ENCODE measurements at regions not wholly inside any gene's neighbourhood (a gene's known extent, or its start where the extent isn't known, plus 50 kb on each side); places are given as distances from the start of the nearest gene placed in this dataset.

DNA sequence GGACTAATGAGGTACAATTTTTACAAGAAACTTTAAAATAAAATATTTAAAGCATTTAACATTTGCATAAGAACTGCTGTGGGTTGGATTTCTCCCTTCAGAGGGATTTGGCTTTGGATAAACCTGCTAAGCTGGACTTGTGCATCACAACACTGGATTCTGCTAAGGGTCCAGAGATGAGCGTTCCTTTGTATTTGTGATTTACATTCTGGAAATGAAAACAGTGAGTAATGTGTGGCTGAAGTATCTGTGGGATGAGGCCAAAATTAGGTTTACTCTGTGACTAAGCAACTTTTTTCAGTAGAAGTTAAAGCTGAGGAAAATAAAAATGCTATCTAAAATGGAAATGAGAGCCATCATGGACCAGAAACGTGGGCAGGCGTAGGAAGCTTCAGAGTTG lies 494.3 kb downstream of the EPM2A start:
- no peak overlapping the region for H3K4me3 ChIP-seq (ENCODE audit: low read length)
- no peaks in the 10 kb centered on the region for H3K36me3 ChIP-seq (ENCODE audit: control insufficient read depth, low read length)
- no peaks in the 10 kb centered on the region for H3K27me3 ChIP-seq (ENCODE audit: control insufficient read depth, low read length)
- no peak overlapping the region for H3K4me2 ChIP-seq (ENCODE audit: low read length)
- TF ChIP-seq, protein P1, sequence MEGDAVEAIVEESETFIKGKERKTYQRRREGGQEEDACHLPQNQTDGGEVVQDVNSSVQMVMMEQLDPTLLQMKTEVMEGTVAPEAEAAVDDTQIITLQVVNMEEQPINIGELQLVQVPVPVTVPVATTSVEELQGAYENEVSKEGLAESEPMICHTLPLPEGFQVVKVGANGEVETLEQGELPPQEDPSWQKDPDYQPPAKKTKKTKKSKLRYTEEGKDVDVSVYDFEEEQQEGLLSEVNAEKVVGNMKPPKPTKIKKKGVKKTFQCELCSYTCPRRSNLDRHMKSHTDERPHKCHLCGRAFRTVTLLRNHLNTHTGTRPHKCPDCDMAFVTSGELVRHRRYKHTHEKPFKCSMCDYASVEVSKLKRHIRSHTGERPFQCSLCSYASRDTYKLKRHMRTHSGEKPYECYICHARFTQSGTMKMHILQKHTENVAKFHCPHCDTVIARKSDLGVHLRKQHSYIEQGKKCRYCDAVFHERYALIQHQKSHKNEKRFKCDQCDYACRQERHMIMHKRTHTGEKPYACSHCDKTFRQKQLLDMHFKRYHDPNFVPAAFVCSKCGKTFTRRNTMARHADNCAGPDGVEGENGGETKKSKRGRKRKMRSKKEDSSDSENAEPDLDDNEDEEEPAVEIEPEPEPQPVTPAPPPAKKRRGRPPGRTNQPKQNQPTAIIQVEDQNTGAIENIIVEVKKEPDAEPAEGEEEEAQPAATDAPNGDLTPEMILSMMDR (IDR thresholded peaks at IDR 0.05; ENCODE audit: low read depth, low read length, poor library complexity, severe bottlenecking) = no peak
- no peak for TF ChIP-seq EZH2phosphoT487 (IDR thresholded peaks at IDR 0.05; ENCODE audit: borderline replicate concordance, low read length)
- H3K4me1 ChIP-seq (ENCODE audit: control insufficient read depth, low read length) = no peaks in the 10 kb centered on the region
- no peak overlapping the region for H3K27ac ChIP-seq (ENCODE audit: low read depth, low read length)
- no peaks in the 10 kb centered on the region for H3F3A ChIP-seq (ENCODE audit: control insufficient read depth, insufficient read depth)
- H3K9me2 ChIP-seq (replicated peaks; ENCODE audit: control insufficient read depth, low read length) = no peaks in the 10 kb centered on the region
- H3K79me2 ChIP-seq (ENCODE audit: control insufficient read depth, low read length) = no peaks in the 10 kb centered on the region
- H4K20me1 ChIP-seq (ENCODE audit: control insufficient read depth, insufficient read depth, low read depth, low read length) = no peaks in the 10 kb centered on the region
- H3K9me3 ChIP-seq (ENCODE audit: control insufficient read depth, insufficient read depth, low read length) = no peaks in the 10 kb centered on the region

DNA sequence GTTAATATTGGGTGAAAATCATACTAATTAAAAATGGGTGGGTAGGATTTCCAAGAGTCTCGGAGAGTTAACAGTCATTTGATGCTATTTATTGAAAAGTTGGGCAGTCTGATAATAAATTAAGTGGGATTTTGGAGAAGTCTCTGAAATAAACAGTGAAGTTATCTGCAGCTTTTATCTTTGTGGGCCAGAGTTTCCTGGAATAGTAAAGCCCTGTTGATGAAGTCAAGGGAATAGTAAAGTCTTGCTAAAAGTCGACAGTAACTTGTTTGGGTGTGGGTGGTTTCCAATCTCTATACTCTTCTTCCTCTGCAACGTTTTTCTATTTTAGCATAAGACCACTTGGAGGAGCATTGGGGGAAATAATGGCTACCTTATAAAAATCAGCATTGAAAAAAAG lies 493.6 kb downstream of the EPM2A start:
- H3K4me1 ChIP-seq (ENCODE audit: control insufficient read depth, low read length) = no peaks in the 10 kb centered on the region
- no peaks in the 10 kb centered on the region for H3K36me3 ChIP-seq (ENCODE audit: control insufficient read depth, low read length)
- H3K9me2 ChIP-seq (replicated peaks; ENCODE audit: control insufficient read depth, low read length) = no peaks in the 10 kb centered on the region
- H3K4me3 ChIP-seq (ENCODE audit: low read length) = no peak overlapping the region
- no peak overlapping the region for H3K27ac ChIP-seq (ENCODE audit: low read depth, low read length)
- no peaks in the 10 kb centered on the region for H3K27me3 ChIP-seq (ENCODE audit: control insufficient read depth, low read length)
- H3K9me3 ChIP-seq (ENCODE audit: control insufficient read depth, insufficient read depth, low read length) = no peaks in the 10 kb centered on the region
- TF ChIP-seq, protein P1 (IDR thresholded peaks at IDR 0.05; ENCODE audit: low read depth, low read length, poor library complexity, severe bottlenecking) = no peak
- TF ChIP-seq EZH2phosphoT487 (IDR thresholded peaks at IDR 0.05; ENCODE audit: borderline replicate concordance, low read length) = no peak
- no peaks in the 10 kb centered on the region for H3F3A ChIP-seq (ENCODE audit: control insufficient read depth, insufficient read depth)
- no peaks in the 10 kb centered on the region for H3K79me2 ChIP-seq (ENCODE audit: control insufficient read depth, low read length)
- no peaks in the 10 kb centered on the region for H4K20me1 ChIP-seq (ENCODE audit: control insufficient read depth, insufficient read depth, low read depth, low read length)
- H3K4me2 ChIP-seq (ENCODE audit: low read length) = no peak overlapping the region

DNA sequence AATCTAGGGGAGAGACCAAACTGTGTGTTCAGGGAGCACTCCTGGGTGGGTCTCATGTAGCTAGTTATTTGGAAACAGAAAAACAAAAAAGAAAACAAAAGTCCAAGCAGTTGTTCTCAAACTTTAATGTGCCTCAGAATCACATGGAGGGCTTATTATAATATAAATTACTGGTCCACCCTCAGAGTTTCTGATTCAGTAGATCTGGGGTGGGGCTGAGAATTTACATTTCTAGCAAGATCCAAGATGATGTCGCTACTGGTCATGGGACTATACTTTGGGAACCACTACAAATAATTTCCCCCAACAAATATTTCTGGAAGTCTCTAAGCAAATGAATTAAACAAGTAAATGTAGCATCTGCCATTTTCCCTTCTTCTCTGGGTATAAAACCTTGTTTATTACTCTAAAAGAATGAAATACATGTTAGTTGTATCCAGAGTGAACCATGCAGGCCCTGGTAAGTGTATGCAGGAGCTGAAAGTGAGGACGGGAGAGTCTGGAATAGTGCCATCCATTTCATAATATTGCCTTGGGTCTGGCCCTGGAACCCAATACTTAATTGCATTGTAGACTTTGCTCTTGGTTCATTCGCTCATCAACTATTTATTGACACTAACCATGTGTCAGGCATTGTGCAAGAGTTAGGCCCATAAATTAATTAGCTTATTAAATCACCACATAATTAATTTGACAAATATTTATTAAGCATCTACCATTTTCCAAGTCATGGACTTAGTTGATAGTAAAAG lies 490.8 kb downstream of the EPM2A start:
- H3K9me2 ChIP-seq (replicated peaks; ENCODE audit: control insufficient read depth, low read length) = no peaks in the 10 kb centered on the region
- no peak overlapping the region for H3K27ac ChIP-seq (ENCODE audit: low read depth, low read length)
- H3K9me3 ChIP-seq (ENCODE audit: control insufficient read depth, insufficient read depth, low read length) = no peaks in the 10 kb centered on the region
- H3K4me3 ChIP-seq (ENCODE audit: low read length) = no peak overlapping the region
- H3K4me1 ChIP-seq (ENCODE audit: control insufficient read depth, low read length) = no peaks in the 10 kb centered on the region
- H3K27me3 ChIP-seq (ENCODE audit: control insufficient read depth, low read length) = no peaks in the 10 kb centered on the region
- no peak for TF ChIP-seq EZH2phosphoT487 (IDR thresholded peaks at IDR 0.05; ENCODE audit: borderline replicate concordance, low read length)
- TF ChIP-seq, protein P1 (IDR thresholded peaks at IDR 0.05; ENCODE audit: low read depth, low read length, poor library complexity, severe bottlenecking) = no peak
- H3K79me2 ChIP-seq (ENCODE audit: control insufficient read depth, low read length) = no peaks in the 10 kb centered on the region
- no peaks in the 10 kb centered on the region for H4K20me1 ChIP-seq (ENCODE audit: control insufficient read depth, insufficient read depth, low read depth, low read length)
- no peaks in the 10 kb centered on the region for H3F3A ChIP-seq (ENCODE audit: control insufficient read depth, insufficient read depth)
- no peak overlapping the region for H3K4me2 ChIP-seq (ENCODE audit: low read length)
- H3K36me3 ChIP-seq (ENCODE audit: control insufficient read depth, low read length) = no peaks in the 10 kb centered on the region
